HCT116 (cell line): ENCODE measurements at regions not wholly inside any gene's neighbourhood (a gene's known extent, or its start where the extent isn't known, plus 50 kb on each side); places are given as distances from the start of the nearest gene placed in this dataset.

Source experiments
- ATAC-seq: fragments of 200-7000 bp; cut with Tn5 transposase; 2 replicates; pipeline ENCODE4 v1.9.1; 2020; ENCODE audit warnings: mild to moderate bottlenecking, moderate library complexity
- BruUV-seq: library from RNA; stranded (reverse); fragments of 400-500 nt; replicated peaks from 2 replicates; lab custom pipeline; 2021; lab: Mats Ljungman, UMichigan
- CTCF ChIA-PET: fragments of 300-600 bp; sonication (Branson Sonifier 250); formaldehyde crosslinking; loops from one replicate; lab custom pipeline; 2021; ENCODE audit warnings: antibody characterized with exemption; lab: Charles Lee
- POLR2A ChIA-PET: fragments of 300-600, 350-600 bp; sonication (Branson Sonifier 250); formaldehyde crosslinking; loops from one replicate; lab custom pipeline; 2021; ENCODE audit warnings: antibody characterized with exemption; lab: Charles Lee
- RAD21 ChIA-PET, 2 experiments: fragments of 300-600 bp; sonication (Branson Sonifier 250); formaldehyde crosslinking; loops; one replicate each; lab custom pipeline; 2023; ENCODE audit warnings: low total read pairs in 2 of 2; ENCODE audit not compliant: uncharacterized antibody in 2 of 2, unreplicated experiment in 2 of 2, low non-redundant PET in 1 of 2; lab: Charles Lee
- DNase-seq: peaks from one replicate; pipeline ENCODE4 v3.0.0-alpha.2; 2010; ENCODE audit warnings: low read depth, low spot score
- H2AFZ ChIP-seq: fragments of 200-600 bp; shearing (Covaris generic), sonication (generic); 2 replicates; pipeline ENCODE4 v1.6.1; 2017; ENCODE audit warnings: low read depth, mixed run types, mixed read lengths, antibody characterized with exemption, low read length; ENCODE audit not compliant: poor library complexity, severe bottlenecking
- H3K27ac ChIP-seq: 2 replicates; pipeline ENCODE4 v1.5.1; 2012; ENCODE audit warnings: low read depth, low read length
- H3K27me3 ChIP-seq: fragments of 200-600 bp; sonication (generic); 2 replicates; pipeline ENCODE4 v1.6.1; 2016; ENCODE audit warnings: mixed run types, low read length, mixed read lengths; ENCODE audit not compliant: insufficient read depth
- H3K36me3 ChIP-seq, 2 experiments: fragments of 200-500 bp in 1 of 2; fragments of 200-600 bp in 1 of 2; sonication (Bioruptor generic) in 1 of 2; sonication (generic) in 1 of 2; 2 replicates each; pipeline versions ENCODE4 v1.5.1 to v1.6.1; 2014 to 2016; ENCODE audit warnings: low read length in 2 of 2, inconsistent platforms in 1 of 2, mixed read lengths in 1 of 2, mixed run types in 1 of 2; ENCODE audit not compliant: insufficient read depth in 2 of 2, control insufficient read depth in 1 of 2
- H3K4me1 ChIP-seq, 2 experiments: fragments of 200-600 bp in 1 of 2; sonication (generic) in 1 of 2; 2 replicates each; pipeline versions ENCODE4 v1.5.1 to v1.6.1; 2012 to 2017; ENCODE audit warnings: low read length in 2 of 2, inconsistent platforms in 1 of 2, mild to moderate bottlenecking in 1 of 2, mixed read lengths in 1 of 2, mixed run types in 1 of 2, moderate library complexity in 1 of 2; ENCODE audit not compliant: insufficient read depth in 2 of 2, control insufficient read depth in 1 of 2
- H3K4me2 ChIP-seq: fragments of 200-600 bp; sonication (generic); 2 replicates; pipeline ENCODE4 v1.6.1; 2017; ENCODE audit warnings: mixed run types, low read length, mixed read lengths
- H3K4me3 ChIP-seq, 2 experiments: fragments of 200-600 bp in 1 of 2; sonication (generic) in 1 of 2; replicated peaks in 1 of 2; 2 replicates each; pipeline ENCODE4 v1.5.1; 2011 to 2016; ENCODE audit warnings: low read length in 2 of 2, control low read depth in 1 of 2, low read depth in 1 of 2, mild to moderate bottlenecking in 1 of 2, mixed read lengths in 1 of 2, mixed run types in 1 of 2
- H3K79me2 ChIP-seq: fragments of 200-600 bp; sonication (generic); 2 replicates; pipeline ENCODE4 v1.6.1; 2017; ENCODE audit warnings: mild to moderate bottlenecking, mixed run types, low read length, moderate library complexity, mixed read lengths; ENCODE audit not compliant: insufficient read depth
- H3K9ac ChIP-seq: fragments of 200-600 bp; sonication (generic); 2 replicates; pipeline ENCODE4 v1.6.1; 2016; ENCODE audit warnings: low read length, mixed read lengths
- H3K9me2 ChIP-seq: fragments of 200-600 bp; sonication (generic), shearing (Covaris generic); 2 replicates; pipeline ENCODE4 v1.6.1; 2017; ENCODE audit warnings: mixed run types, mild to moderate bottlenecking, moderate library complexity; ENCODE audit not compliant: insufficient read depth
- H3K9me3 ChIP-seq, 2 experiments: fragments of 200-500 bp in 1 of 2; fragments of 200-600 bp in 1 of 2; sonication (Bioruptor generic) in 1 of 2; sonication (generic) in 1 of 2; 2 replicates each; pipeline ENCODE4 v1.6.1; 2014 to 2017; ENCODE audit warnings: low read length in 2 of 2, mixed read lengths in 2 of 2, inconsistent platforms in 1 of 2, low read depth in 1 of 2, mild to moderate bottlenecking in 1 of 2, mixed run types in 1 of 2, moderate library complexity in 1 of 2; ENCODE audit not compliant: control insufficient read depth in 1 of 2, insufficient read depth in 1 of 2
- H4K20me1 ChIP-seq: fragments of 200-600 bp; sonication (generic), shearing (Covaris generic); 2 replicates; pipeline ENCODE4 v1.6.1; 2017; ENCODE audit warnings: mixed run types, mild to moderate bottlenecking, moderate library complexity; ENCODE audit not compliant: insufficient read depth
- CBX3 ChIP-seq: IDR thresholded peaks from 2 replicates; pipeline ENCODE4 v1.6.1; 2012; ENCODE audit warnings: low read depth
- CEBPB ChIP-seq: IDR thresholded peaks from 2 replicates; pipeline ENCODE4 v1.6.1; 2012; ENCODE audit warnings: low read depth
- CTCF ChIP-seq, 3 experiments: fragments of 200-600 bp in 1 of 3; sonication (generic) in 1 of 3; IDR thresholded peaks in 2 of 3; conservative IDR thresholded peaks in 1 of 3; 2 replicates each; pipeline ENCODE4 v1.5.1; 2012 to 2017; ENCODE audit warnings: low read depth in 2 of 3, low read length in 2 of 3, antibody characterized with exemption in 1 of 3, borderline replicate concordance in 1 of 3, control low read depth in 1 of 3, mild to moderate bottlenecking in 1 of 3, mixed read lengths in 1 of 3, mixed run types in 1 of 3, moderate library complexity in 1 of 3; ENCODE audit not compliant: insufficient read depth in 1 of 3
- EZH2 ChIP-seq: fragments of 200-600 bp; sonication (generic); IDR thresholded peaks from 2 replicates; pipeline ENCODE4 v1.6.1; 2017; ENCODE audit warnings: antibody characterized with exemption, mixed run types
- EZH2phosphoT487 ChIP-seq: fragments of 200-600 bp; IDR thresholded peaks from 2 replicates; pipeline ENCODE4 v1.6.1; 2018; ENCODE audit warnings: antibody characterized with exemption, borderline replicate concordance
- JUND ChIP-seq: IDR thresholded peaks from 2 replicates; pipeline ENCODE4 v1.6.1; 2012
- POLR2A ChIP-seq: IDR thresholded peaks from 2 replicates; pipeline ENCODE4 v1.7.0; 2011; ENCODE audit warnings: borderline replicate concordance; ENCODE audit not compliant: insufficient read depth, insufficient read length; ENCODE audit errors: extremely low read depth
- RAD21 ChIP-seq: IDR thresholded peaks from 2 replicates; pipeline ENCODE4 v1.6.1; 2012; ENCODE audit warnings: low read depth, mild to moderate bottlenecking
- REST ChIP-seq: IDR thresholded peaks from 2 replicates; pipeline ENCODE4 v1.6.1; 2012; ENCODE audit warnings: low read depth
- SP1 ChIP-seq: IDR thresholded peaks from 2 replicates; pipeline ENCODE4 v1.6.1; 2012; ENCODE audit warnings: low read depth
- SRF ChIP-seq: IDR thresholded peaks from 2 replicates; pipeline ENCODE4 v1.6.1; 2012; ENCODE audit warnings: low read depth
- TCF7L2 ChIP-seq: IDR thresholded peaks from 2 replicates; pipeline ENCODE4 v1.7.0; 2011; ENCODE audit warnings: borderline replicate concordance, inconsistent platforms; ENCODE audit not compliant: insufficient read depth, insufficient read length; ENCODE audit errors: extremely low read depth
- ZNF274 ChIP-seq: fragments of 200-500 bp; sonication (Bioruptor generic); IDR thresholded peaks from 2 replicates; pipeline ENCODE4 v1.6.1; 2014; ENCODE audit warnings: mild to moderate bottlenecking, low read depth, low read length, inconsistent platforms
- intact Hi-C: fragments of 100-400 bp; cut with micrococcal nuclease; formaldehyde crosslinking; loops from 2 replicates; pipeline ENCODE4 v1.10.0; 2022

- TF ChIP-seq TCF7L2: no peak
- TF ChIP-seq, all 23 proteins: peak for 0
These were observed 1090.1 kb upstream of the ADGRB3 start (continued) for GRCh38 chr6:67544851-67545452.

GRCh38 chr6:67541586-67541985 is 1093.5 kb upstream of the ADGRB3 start:
- CTCF ChIA-PET: no interaction called here

More at GRCh38 chr6:67541586-67541985, 1093.5 kb upstream of the ADGRB3 start:
- ATAC-seq (no peak), DNase-seq (no peak)
- Histone ChIP-seq H3K36me3 (no peaks in the 10 kb centered on the region), H3K4me1 (no peaks in the 10 kb centered on the region), H3K4me3 (no peak overlapping the region), H3K27me3 (no peaks in the 10 kb centered on the region), H3K9me3 (peaks cover 12 to 17% of the 10 kb centered on the region in 2 experiments; a peak in 3 of 4 replicates), H4K20me1 (no peaks in the 10 kb centered on the region), H3K9me2 (no peaks in the 10 kb centered on the region), H2AFZ (no peak overlapping the region), H3K27ac (no peak overlapping the region), H3K4me2 (no peak overlapping the region), H3K79me2 (no peaks in the 10 kb centered on the region), H3K9ac (no peak overlapping the region)
- intact Hi-C loops: no loop called here
- TF ChIP-seq CTCF (IDR thresholded peaks at IDR 0.05 in 2 of 3, conservative IDR thresholded peaks at IDR 0.05 in 1 of 3; ENCODE audit: borderline replicate concordance in 1 of 3, insufficient read depth in 1 of 3, low read depth in 2 of 3, low read length in 2 of 3) (no peak), EZH2phosphoT487 (no peak), SRF (no peak), SP1 (no peak), CEBPB (no peak), TCF7L2 (no peak), REST (no peak), POLR2A (no peak), RAD21 (no peak), ZNF274 (no peak), EZH2 (no peak), JUND (no peak), CBX3 (no peak)
- ChIA-PET POLR2A (no interaction called here), RAD21 (no interaction called here)
- no TSS peak for BruUV-seq
